Coronary artery (tissue), 2 donors: ENCODE measurements at regions not wholly inside any gene's neighbourhood (a gene's known extent, or its start where the extent isn't known, plus 50 kb on each side); places are given as distances from the start of the nearest gene placed in this dataset.

Experiments used
- DNase-seq: peaks from one replicate; pipeline ENCODE4 v3.0.0-alpha.2; 2017; ENCODE audit warnings: low spot score
- H3K27ac ChIP-seq, 2 donors: fragments of 200-600 bp; sonication (generic); one replicate each; pipeline ENCODE4 v1.5.1; 2016 to 2019
- H3K4me3 ChIP-seq: fragments of 200-600 bp; sonication (generic); 2 replicates; pipeline ENCODE4 v1.5.1; 2016; ENCODE audit warnings: mild to moderate bottlenecking, moderate library complexity
- CTCF ChIP-seq: fragments of 200-600 bp; sonication (generic); IDR thresholded peaks from one replicate; pipeline ENCODE4 v1.5.1; 2019; ENCODE audit warnings: antibody characterized with exemption

- TF ChIP-seq CTCF, result no peak
- H3K4me3 ChIP-seq, result no peak overlapping the region
- no peak for DNase-seq
- no peak overlapping the region for H3K27ac ChIP-seq
Measured at GRCh38 chr1:53406551-53407235, 52.5 kb upstream of the DMRTB1 start.

GRCh38 chr1:53408013-53408754, 51.0 kb upstream of the DMRTB1 start:
- no peak for DNase-seq
- no peak for TF ChIP-seq CTCF
- H3K4me3 ChIP-seq, result no peak overlapping the region
- H3K27ac ChIP-seq, result no peak overlapping the region

- H3K4me3 ChIP-seq, result no peak overlapping the region
- H3K27ac ChIP-seq, result no peak overlapping the region
- TF ChIP-seq CTCF, result no peak
- DNase-seq, result no peak
Measured at GRCh38 chr1:53408755-53409129, 50.5 kb upstream of the DMRTB1 start.

GRCh38 chr1:53409233-53409632, 50.0 kb upstream of the DMRTB1 start:
- TF ChIP-seq CTCF, result no peak
- no peak for DNase-seq
- Histone ChIP-seq H3K27ac (no peak overlapping the region), H3K4me3 (no peak overlapping the region)
